ENCODE measurements at regions not wholly inside any gene's neighbourhood (a gene's known extent, or its start where the extent isn't known, plus 50 kb on each side); places are given as distances from the start of the nearest gene placed in this dataset.

GRCh38 chr1:65069011-65069565 is 78.9 kb upstream of the AK4 start:
- no peaks in the 10 kb centered on the region for H3K9me3 ChIP-seq (ENCODE audit: insufficient read depth, low read length, severe bottlenecking)
- H3K4me3 ChIP-seq (ENCODE audit: low read depth in 1 of 2, low read length in 2 of 2) = peak overlapping the region; percentile 53 to 74
- ATAC-seq (ENCODE audit: insufficient read depth, low read depth) = no peak
- peak overlapping the region; percentile 72 for H3K9ac ChIP-seq (ENCODE audit: low read depth, low read length)
- no peak for DNase-seq
- H3K4me1 ChIP-seq (ENCODE audit: insufficient read depth, low read length) = peaks cover 29% of the 10 kb centered on the region
- peak overlapping the region; percentile 92 for H2AFZ ChIP-seq (ENCODE audit: low read depth, low read length)
- H3K36me3 ChIP-seq (ENCODE audit: insufficient read depth, low read length) = no peaks in the 10 kb centered on the region; the same call in 1 of the 2 replicates
- peaks cover 16% of the 10 kb centered on the region; the same call in 1 of the 2 replicates for H4K20me1 ChIP-seq (ENCODE audit: insufficient read depth, low read length)
- H3K79me2 ChIP-seq (ENCODE audit: insufficient read depth, low read length) = peaks cover 33% of the 10 kb centered on the region
- TF ChIP-seq CTCF (IDR thresholded peaks at IDR 0.05; ENCODE audit: borderline replicate concordance, extremely low read depth, low read length, poor library complexity, severe bottlenecking) (no peak), EZH2 (IDR thresholded peaks at IDR 0.05; ENCODE audit: borderline replicate concordance, low read depth, low read length, severe bottlenecking) (no peak)
- H3K27me3 ChIP-seq (ENCODE audit: insufficient read depth, low read length, poor library complexity) = no peaks in the 10 kb centered on the region
- H3K4me2 ChIP-seq (ENCODE audit: insufficient read depth, low read length) = peak overlapping the region; percentile 86
- peak overlapping the region; percentile 90 for H3K27ac ChIP-seq (ENCODE audit: low read length)

- Histone ChIP-seq H2AFZ (ENCODE audit: low read depth, low read length) (no peak overlapping the region), H4K20me1 (ENCODE audit: insufficient read depth, low read length) (no peaks in the 10 kb centered on the region)
Measured at GRCh38 chr1:65072845-65073244, 75.2 kb upstream of the AK4 start.

GRCh38 chr1:65075123-65075976 is 72.7 kb upstream of the AK4 start:
- peak; percentile 87 for TF ChIP-seq CTCF (IDR thresholded peaks at IDR 0.05; ENCODE audit: borderline replicate concordance, extremely low read depth, low read length, poor library complexity, severe bottlenecking)
- TF ChIP-seq EZH2 (IDR thresholded peaks at IDR 0.05; ENCODE audit: borderline replicate concordance, low read depth, low read length, severe bottlenecking) = no peak
- DNase-seq (peak; percentile 63), ATAC-seq (ENCODE audit: insufficient read depth, low read depth) (peak; percentile 97)
- Histone ChIP-seq H3K79me2 (ENCODE audit: insufficient read depth, low read length) (no peaks in the 10 kb centered on the region), H3K4me2 (ENCODE audit: insufficient read depth, low read length) (no peak overlapping the region), H3K27ac (ENCODE audit: low read length) (no peak overlapping the region), H4K20me1 (ENCODE audit: insufficient read depth, low read length) (no peaks in the 10 kb centered on the region), H3K36me3 (ENCODE audit: insufficient read depth, low read length) (no peaks in the 10 kb centered on the region), H3K9ac (ENCODE audit: low read depth, low read length) (no peak overlapping the region), H3K4me1 (ENCODE audit: insufficient read depth, low read length) (no peaks in the 10 kb centered on the region), H3K27me3 (ENCODE audit: insufficient read depth, low read length, poor library complexity) (no peaks in the 10 kb centered on the region), H3K4me3 (ENCODE audit: low read depth in 1 of 2, low read length in 2 of 2) (no peak overlapping the region), H3K9me3 (ENCODE audit: insufficient read depth, low read length, severe bottlenecking) (no peaks in the 10 kb centered on the region), H2AFZ (ENCODE audit: low read depth, low read length) (peak overlapping the region; percentile 26; the same call in 1 of the 2 replicates)

More at GRCh38 chr1:65072845-65073244, 75.2 kb upstream of the AK4 start:
- Histone ChIP-seq H3K9ac (ENCODE audit: low read depth, low read length) (no peak overlapping the region), H3K4me1 (ENCODE audit: insufficient read depth, low read length) (peaks cover 11% of the 10 kb centered on the region), H3K36me3 (ENCODE audit: insufficient read depth, low read length) (no peaks in the 10 kb centered on the region), H3K79me2 (ENCODE audit: insufficient read depth, low read length) (peaks cover under 1% of the 10 kb centered on the region; the same call in 1 of the 2 replicates), H3K4me2 (ENCODE audit: insufficient read depth, low read length) (no peak overlapping the region), H3K9me3 (ENCODE audit: insufficient read depth, low read length, severe bottlenecking) (no peaks in the 10 kb centered on the region), H3K4me3 (ENCODE audit: low read depth in 1 of 2, low read length in 2 of 2) (no peak overlapping the region), H3K27ac (ENCODE audit: low read length) (no peak overlapping the region), H3K27me3 (ENCODE audit: insufficient read depth, low read length, poor library complexity) (no peaks in the 10 kb centered on the region)
- ATAC-seq (ENCODE audit: insufficient read depth, low read depth) (no peak), DNase-seq (no peak)
- no peak for TF ChIP-seq CTCF (IDR thresholded peaks at IDR 0.05; ENCODE audit: borderline replicate concordance, extremely low read depth, low read length, poor library complexity, severe bottlenecking)
- no peak for TF ChIP-seq EZH2 (IDR thresholded peaks at IDR 0.05; ENCODE audit: borderline replicate concordance, low read depth, low read length, severe bottlenecking)
